Activated CD8-positive, alpha-beta T cell treated with anti-CD3 and anti-CD28 coated beads for 36 hours (primary cell): ENCODE measurements at regions not wholly inside any gene's neighbourhood (a gene's known extent, or its start where the extent isn't known, plus 50 kb on each side); places are given as distances from the start of the nearest gene placed in this dataset.

ENCODE experiments used
- ATAC-seq: fragments of 200-7000 bp; cut with Tn5 transposase; one replicate; pipeline ENCODE4 v1.10.0; 2021; ENCODE audit warnings: mild to moderate bottlenecking, moderate library complexity
- CTCF ChIA-PET: fragments of 350-600 bp; sonication (Branson Sonifier 250); formaldehyde crosslinking; loops from one replicate; lab custom pipeline; 2021; ENCODE audit warnings: antibody characterized with exemption; lab: Charles Lee
- POLR2A ChIA-PET: fragments of 350-600 bp; sonication (Branson Sonifier 250); formaldehyde crosslinking; loops from one replicate; lab custom pipeline; 2021; ENCODE audit warnings: antibody characterized with exemption; lab: Charles Lee
- DNase-seq: peaks from one replicate; pipeline ENCODE4 v3.0.0-alpha.2; 2020
- H3K27ac Mint-ChIP-seq: one replicate; pipeline ENCODE4 v1.8.0; 2021; ENCODE audit warnings: mild to moderate bottlenecking, mixed read lengths
- H3K27me3 Mint-ChIP-seq: one replicate; pipeline ENCODE4 v1.8.0; 2021; ENCODE audit warnings: mixed read lengths
- H3K36me3 Mint-ChIP-seq: one replicate; pipeline ENCODE4 v1.8.0; 2021; ENCODE audit warnings: low read depth, mixed read lengths
- H3K4me1 Mint-ChIP-seq: one replicate; pipeline ENCODE4 v1.8.0; 2021; ENCODE audit warnings: low read depth, mixed read lengths
- H3K4me3 Mint-ChIP-seq: one replicate; pipeline ENCODE4 v1.8.0; 2021; ENCODE audit warnings: mild to moderate bottlenecking, moderate library complexity, mixed read lengths
- H3K9me3 Mint-ChIP-seq: one replicate; pipeline ENCODE4 v1.8.0; 2021; ENCODE audit warnings: mixed read lengths
- intact Hi-C: fragments of 100-400 bp; cut with micrococcal nuclease; formaldehyde crosslinking; loops from one replicate; pipeline ENCODE4 v1.10.0; 2022
- TF ChIP-seq, protein P1 (sequence below): fragments of 200-600 bp; IDR thresholded peaks from one replicate; pipeline ENCODE4 v1.8.0; 2022; ENCODE audit warnings: antibody characterized with exemption, mild to moderate bottlenecking

DNA sequence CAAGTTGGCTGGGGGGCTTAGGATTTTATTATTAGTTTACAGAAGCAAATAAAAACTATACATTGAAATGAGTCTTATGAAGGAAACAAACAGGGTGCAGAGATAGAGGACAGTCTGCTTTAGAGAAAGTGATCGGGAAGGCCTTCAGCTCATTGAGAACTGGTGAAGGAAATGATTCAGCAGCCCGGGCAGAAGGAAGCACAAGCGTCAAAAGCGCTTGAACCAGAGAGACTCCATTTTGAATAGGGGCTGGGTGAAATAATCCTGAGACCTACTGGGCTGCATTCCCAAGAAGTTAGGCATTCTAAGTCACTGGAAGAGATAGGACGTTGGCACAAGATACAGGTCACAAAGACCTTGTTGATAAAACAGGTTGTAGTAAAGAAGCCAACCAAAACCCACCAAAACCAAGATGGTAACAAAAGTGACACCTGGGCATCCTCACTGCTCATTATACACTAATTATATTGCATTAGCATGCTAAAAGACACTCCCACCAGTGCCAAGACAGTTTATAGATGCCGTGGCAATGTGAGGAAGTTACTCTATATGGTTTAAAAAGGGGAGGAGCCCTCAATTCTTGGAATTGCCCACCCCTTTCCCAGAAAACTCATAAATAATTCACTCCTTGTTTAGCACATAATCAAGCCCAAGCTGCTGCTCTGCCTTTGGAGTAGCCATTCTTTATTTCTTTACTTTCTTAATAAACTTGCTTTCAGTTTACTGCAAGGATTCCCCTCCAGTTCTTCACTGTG, 83.1 kb upstream of the MPP7 start:
- no peaks in the 10 kb centered on the region for H3K27me3 Mint-ChIP-seq
- no peaks in the 10 kb centered on the region for H3K9me3 Mint-ChIP-seq
- intact Hi-C loops: loop anchor here (10.0 kb wide), 1 partner anchor 641 kb away; the partner anchor contains the start of gene MKX
- H3K27ac Mint-ChIP-seq: no peak overlapping the region
- TF ChIP-seq, protein P1, sequence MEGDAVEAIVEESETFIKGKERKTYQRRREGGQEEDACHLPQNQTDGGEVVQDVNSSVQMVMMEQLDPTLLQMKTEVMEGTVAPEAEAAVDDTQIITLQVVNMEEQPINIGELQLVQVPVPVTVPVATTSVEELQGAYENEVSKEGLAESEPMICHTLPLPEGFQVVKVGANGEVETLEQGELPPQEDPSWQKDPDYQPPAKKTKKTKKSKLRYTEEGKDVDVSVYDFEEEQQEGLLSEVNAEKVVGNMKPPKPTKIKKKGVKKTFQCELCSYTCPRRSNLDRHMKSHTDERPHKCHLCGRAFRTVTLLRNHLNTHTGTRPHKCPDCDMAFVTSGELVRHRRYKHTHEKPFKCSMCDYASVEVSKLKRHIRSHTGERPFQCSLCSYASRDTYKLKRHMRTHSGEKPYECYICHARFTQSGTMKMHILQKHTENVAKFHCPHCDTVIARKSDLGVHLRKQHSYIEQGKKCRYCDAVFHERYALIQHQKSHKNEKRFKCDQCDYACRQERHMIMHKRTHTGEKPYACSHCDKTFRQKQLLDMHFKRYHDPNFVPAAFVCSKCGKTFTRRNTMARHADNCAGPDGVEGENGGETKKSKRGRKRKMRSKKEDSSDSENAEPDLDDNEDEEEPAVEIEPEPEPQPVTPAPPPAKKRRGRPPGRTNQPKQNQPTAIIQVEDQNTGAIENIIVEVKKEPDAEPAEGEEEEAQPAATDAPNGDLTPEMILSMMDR: no peak
- peaks cover 15% of the 10 kb centered on the region for H3K4me1 Mint-ChIP-seq
- DNase-seq: no peak
- ChIA-PET CTCF (interaction anchor here (1.0 to 8.9 kb wide), 9 partner anchors 8 to 144 kb away, joined by 3 to 202 read pairs (median 5); partner anchors contain the start of gene MPP7), POLR2A (interaction anchor here (1.1 to 1.2 kb wide), 2 partner anchors 84 to 104 kb away, joined by 3 read pairs; no protein-coding TSS in a partner anchor)
- no peak overlapping the region for H3K4me3 Mint-ChIP-seq
- H3K36me3 Mint-ChIP-seq: no peaks in the 10 kb centered on the region
- ATAC-seq: no peak

- DNase-seq: no peak
Measured at GRCh38 chr10:28386503-28386868, 83.6 kb upstream of the MPP7 start.

GRCh38 chr10:28387140-28387539, 84.3 kb upstream of the MPP7 start:
- TF ChIP-seq, protein P1: no peak
- H3K27ac Mint-ChIP-seq: no peak overlapping the region
- DNase-seq: no peak
- ATAC-seq: no peak
- H3K9me3 Mint-ChIP-seq: no peaks in the 10 kb centered on the region
- no peaks in the 10 kb centered on the region for H3K36me3 Mint-ChIP-seq
- CTCF ChIA-PET: interaction anchor here (0.8 to 8.9 kb wide), 6 partner anchors 9 to 145 kb away, joined by 3 to 202 read pairs (median 6); partner anchors contain the start of gene MPP7
- H3K27me3 Mint-ChIP-seq: no peaks in the 10 kb centered on the region
- no peak overlapping the region for H3K4me3 Mint-ChIP-seq
- POLR2A ChIA-PET: interaction anchor here (1.1 kb wide), 1 partner anchor 105 kb away, joined by 3 read pairs; no protein-coding TSS in a partner anchor
- intact Hi-C loops: loop anchor here (10.0 kb wide), 1 partner anchor 642 kb away; the partner anchor contains the start of gene MKX
- H3K4me1 Mint-ChIP-seq: peaks cover 8% of the 10 kb centered on the region

More at GRCh38 chr10:28386503-28386868, 83.6 kb upstream of the MPP7 start:
- Mint-ChIP-seq H3K36me3 (no peaks in the 10 kb centered on the region), H3K27me3 (no peaks in the 10 kb centered on the region), H3K27ac (no peak overlapping the region), H3K4me3 (no peak overlapping the region), H3K9me3 (no peaks in the 10 kb centered on the region), H3K4me1 (peaks cover 12% of the 10 kb centered on the region)
- ChIA-PET CTCF (interaction anchor here (0.8 to 8.9 kb wide), 6 partner anchors 10 to 145 kb away, joined by 3 to 202 read pairs (median 6); partner anchors contain the start of gene MPP7), POLR2A (interaction anchor here (0.6 to 1.1 kb wide), 2 partner anchors 38 to 104 kb away, joined by 3 read pairs; no protein-coding TSS in a partner anchor)
- TF ChIP-seq, protein P1: no peak
- intact Hi-C loops: loop anchor here (10.0 kb wide), 1 partner anchor 642 kb away; the partner anchor contains the start of gene MKX
- ATAC-seq: no peak

DNA sequence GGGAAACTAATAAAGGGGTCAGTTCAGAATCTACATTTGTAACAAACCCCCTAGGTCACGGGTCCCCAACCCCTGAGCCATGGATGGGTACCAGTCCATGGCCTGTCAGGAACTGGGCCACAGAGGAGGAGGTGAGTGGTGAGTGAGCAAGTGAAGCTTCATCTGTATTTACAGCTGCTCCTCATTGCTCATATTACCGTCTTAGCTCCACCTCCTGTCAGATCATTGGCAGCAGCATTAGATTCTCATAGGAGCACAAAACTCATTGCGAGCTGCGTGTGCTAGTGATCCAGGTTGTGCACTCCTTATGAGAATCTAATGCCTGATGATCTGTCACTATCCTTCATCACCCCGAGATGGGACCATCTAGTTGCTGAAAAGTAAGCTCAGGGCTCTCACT, 88.4 kb upstream of the MPP7 start:
- H3K4me3 Mint-ChIP-seq: no peak overlapping the region
- H3K27me3 Mint-ChIP-seq: peaks cover 2% of the 10 kb centered on the region
- TF ChIP-seq, protein P1: no peak
- no peaks in the 10 kb centered on the region for H3K9me3 Mint-ChIP-seq
- peaks cover 12% of the 10 kb centered on the region for H3K4me1 Mint-ChIP-seq
- ATAC-seq (no peak), DNase-seq (no peak)
- ChIA-PET CTCF (interaction anchor here (0.8 to 4.2 kb wide), 7 partner anchors 8 to 212 kb away, joined by 3 to 61 read pairs (median 6); no protein-coding TSS in a partner anchor), POLR2A (no interaction called here)
- intact Hi-C loops: no loop called here
- no peak overlapping the region for H3K27ac Mint-ChIP-seq
- H3K36me3 Mint-ChIP-seq: no peaks in the 10 kb centered on the region
